ENCODE measurements at regions not wholly inside any gene's neighbourhood (a gene's known extent, or its start where the extent isn't known, plus 50 kb on each side); places are given as distances from the start of the nearest gene placed in this dataset.

GRCh38 chr4:41420541-41420940, 117.4 kb upstream of the LIMCH1 start:
- no peak for TF ChIP-seq SP1 (IDR thresholded peaks at IDR 0.05)
- TF ChIP-seq FOXA1 (IDR thresholded peaks at IDR 0.05), result no peak
- no peak for TF ChIP-seq HNF4G (IDR thresholded peaks at IDR 0.05)
- no peak for TF ChIP-seq ZBTB33 (IDR thresholded peaks at IDR 0.05)
- TF ChIP-seq, protein P1, sequence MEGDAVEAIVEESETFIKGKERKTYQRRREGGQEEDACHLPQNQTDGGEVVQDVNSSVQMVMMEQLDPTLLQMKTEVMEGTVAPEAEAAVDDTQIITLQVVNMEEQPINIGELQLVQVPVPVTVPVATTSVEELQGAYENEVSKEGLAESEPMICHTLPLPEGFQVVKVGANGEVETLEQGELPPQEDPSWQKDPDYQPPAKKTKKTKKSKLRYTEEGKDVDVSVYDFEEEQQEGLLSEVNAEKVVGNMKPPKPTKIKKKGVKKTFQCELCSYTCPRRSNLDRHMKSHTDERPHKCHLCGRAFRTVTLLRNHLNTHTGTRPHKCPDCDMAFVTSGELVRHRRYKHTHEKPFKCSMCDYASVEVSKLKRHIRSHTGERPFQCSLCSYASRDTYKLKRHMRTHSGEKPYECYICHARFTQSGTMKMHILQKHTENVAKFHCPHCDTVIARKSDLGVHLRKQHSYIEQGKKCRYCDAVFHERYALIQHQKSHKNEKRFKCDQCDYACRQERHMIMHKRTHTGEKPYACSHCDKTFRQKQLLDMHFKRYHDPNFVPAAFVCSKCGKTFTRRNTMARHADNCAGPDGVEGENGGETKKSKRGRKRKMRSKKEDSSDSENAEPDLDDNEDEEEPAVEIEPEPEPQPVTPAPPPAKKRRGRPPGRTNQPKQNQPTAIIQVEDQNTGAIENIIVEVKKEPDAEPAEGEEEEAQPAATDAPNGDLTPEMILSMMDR (IDR thresholded peaks at IDR 0.05; ENCODE audit: low read depth, low read length, missing input control), result no peak
